ENCODE measurements at regions not wholly inside any gene's neighbourhood (a gene's known extent, or its start where the extent isn't known, plus 50 kb on each side); places are given as distances from the start of the nearest gene placed in this dataset.
A peak's percentile ranks its signal among the peaks of the same experiment; 100 is the strongest.
"Not testable (repeated sequence)": the region's sequence is repeated elsewhere in the genome, so short reads cannot be mapped to it uniquely, and the experiment has no call there.

DNA sequence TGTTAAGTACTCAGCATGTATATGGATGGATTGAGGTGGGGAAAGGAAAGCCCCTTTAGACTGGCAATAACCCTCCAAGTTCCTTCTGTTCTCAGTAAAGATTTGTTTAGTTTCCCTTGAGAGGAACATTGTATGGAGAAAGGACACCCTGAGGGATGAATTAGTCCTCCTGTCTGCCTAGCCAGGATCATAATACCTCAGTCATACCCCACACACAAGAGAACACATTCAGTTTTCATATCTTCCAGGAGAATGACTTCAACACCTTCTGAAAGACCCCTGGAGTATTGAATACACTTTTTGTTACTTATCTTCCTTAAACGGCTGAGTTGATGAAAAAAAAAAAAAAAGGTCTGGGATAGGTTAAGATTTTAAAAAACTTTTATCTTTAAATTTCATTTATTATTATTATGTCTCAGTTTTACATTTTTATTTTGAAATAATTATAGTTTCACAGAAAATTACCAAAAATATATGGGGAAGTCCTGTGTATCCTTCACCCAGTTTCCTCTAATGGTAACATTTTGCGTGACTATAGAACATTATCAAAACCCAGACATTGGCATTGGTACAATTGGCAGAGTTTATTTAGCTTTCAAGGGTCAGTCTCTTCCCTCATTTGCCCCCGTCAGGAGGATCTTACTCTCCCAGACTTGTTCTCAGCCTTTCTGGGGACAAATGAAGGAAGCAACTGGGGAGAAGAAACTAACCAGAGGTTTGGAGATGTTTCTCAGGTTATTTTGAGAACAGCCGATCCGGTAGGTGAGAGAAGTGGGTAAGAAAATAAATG is 88.0 kb downstream of the ACTBL2 start:
- no peak for DNase-seq (ENCODE audit: low spot score)

DNA sequence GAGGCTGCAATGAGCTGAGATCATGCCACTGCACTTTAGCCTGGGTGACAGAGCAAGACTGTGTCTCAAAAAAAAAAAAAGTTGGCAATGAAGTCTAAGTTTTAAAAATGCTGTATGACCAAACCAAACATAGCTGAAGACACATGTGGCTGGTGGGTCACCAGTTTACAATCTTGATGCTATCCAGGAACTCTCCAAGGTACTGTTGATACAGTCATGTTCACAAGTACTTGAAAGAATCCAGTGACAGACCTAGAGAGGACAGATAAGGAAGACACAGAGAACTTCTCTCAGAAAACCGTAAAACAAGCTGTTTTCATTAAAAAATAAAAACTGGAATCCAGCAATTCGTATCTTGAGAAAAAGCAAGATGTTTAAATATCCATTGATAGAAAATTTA is 95.7 kb downstream of the ACTBL2 start:
- peak; percentile 52 for DNase-seq (ENCODE audit: low spot score)

DNA sequence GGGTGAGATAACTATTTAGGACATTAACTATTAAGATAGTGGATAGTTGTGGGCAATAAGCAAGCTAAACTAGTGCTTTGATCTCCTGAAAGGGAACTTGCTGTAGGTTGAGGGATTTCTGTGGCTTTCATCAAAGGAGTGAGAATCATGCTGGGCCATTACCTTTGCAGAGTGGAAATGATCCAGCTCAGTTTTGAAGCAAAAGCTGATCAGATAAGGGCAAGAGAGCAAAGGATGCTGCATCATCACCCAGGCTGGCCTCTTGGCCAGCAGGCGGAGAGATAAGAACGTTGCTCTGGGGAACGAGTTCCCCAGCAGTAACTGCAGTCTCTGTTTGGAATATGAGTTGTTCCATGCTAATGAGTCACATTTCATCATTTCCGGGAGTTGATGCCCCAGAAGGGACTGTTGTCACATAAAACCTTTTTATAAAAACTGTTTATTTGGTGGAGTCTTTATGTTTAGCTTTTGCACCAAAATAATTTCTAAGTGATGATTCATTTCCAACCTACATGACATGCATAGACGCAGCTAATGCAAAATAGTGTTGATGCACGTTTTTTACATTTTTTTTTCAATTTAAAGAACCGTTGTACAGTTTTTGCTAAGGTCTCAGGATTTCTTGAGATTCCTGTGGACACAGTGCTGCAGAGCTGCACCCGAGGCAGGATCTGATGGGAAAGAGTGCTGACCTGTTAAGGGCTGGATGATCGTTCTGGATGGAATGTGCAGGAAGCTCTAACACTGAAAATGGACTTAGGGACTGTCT is 99.3 kb downstream of the ACTBL2 start:
- peak; percentile 89 for DNase-seq (ENCODE audit: low spot score)

DNA sequence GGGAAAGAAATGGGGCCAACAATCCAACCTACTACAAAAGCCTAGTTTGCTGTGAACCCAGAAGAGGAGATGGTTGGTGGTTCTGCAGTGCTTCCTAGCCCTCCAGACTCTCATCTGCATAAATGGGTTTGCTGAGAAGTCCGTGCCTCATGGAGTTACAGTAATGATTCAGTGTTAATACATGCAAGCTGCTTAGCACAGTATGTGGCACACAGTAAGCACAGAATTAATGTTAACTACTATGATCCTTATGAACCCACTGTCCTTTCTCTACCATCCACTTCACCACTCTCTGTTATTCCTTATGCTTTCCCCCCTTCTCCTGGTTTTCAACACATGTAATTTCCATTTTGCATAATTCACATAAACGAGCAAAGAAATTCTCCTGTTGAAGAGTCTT is 100.0 kb downstream of the ACTBL2 start:
- DNase-seq (ENCODE audit: low spot score), result no peak

DNA sequence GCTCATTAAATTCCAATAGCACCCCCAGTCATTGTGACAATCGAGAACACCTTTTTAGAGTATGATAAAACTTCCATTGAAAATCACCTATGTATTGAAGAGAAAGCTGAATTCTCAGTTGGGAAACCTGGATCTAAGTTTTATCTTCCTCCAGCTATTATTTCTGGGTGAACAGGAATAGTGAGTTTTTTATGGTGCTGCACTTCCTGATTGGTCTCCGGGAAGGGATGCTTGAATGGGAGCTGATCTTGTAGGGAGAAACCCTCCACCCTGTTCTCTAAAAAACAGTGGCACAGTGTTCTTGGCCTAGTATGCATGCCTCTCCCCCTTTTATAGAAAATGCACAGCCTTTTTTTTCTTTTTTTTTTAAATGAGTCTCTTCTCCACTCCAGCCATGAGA is 112.2 kb downstream of the ACTBL2 start:
- no peak for DNase-seq (ENCODE audit: low spot score)

DNA sequence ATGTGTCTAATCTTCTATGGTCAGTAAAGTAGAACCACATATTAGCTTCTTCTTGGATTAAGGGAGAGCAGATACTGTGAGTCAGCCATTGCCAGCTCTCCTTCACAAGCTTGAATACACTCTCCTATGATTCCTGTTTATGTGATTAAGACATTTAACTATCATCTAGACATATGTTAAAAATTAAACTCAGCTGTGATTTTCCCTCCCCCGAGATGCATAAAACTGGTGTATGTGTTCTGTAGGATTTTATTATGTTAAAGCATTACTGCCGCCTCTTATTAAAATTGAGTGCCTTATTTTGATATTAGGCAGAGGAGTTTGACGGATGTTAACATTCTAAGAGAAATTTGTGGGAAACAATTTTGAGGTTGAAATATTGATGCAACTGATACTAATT is 114.6 kb downstream of the ACTBL2 start:
- DNase-seq (ENCODE audit: low spot score), result peak; percentile 26

DNA sequence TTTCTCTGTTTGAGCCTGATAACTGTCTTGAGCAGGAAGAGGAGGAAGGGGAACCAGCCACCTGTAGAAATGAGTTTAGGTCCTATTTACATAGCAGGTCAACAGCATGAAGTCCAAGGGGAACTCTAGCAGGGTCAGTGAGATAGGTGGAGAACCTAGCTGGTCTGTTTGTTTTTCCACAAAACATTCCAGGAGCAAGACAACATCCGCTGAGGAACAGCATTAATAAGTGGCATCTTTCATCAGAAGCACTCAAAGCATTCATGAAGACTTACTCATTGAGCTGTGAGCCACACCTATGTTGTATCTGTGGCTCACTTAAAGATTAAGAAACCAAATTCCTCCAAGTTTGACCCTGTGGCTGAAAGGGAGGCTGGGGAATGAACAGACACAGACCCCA is 115.9 kb downstream of the ACTBL2 start:
- DNase-seq (ENCODE audit: low spot score), result peak; percentile 45

DNA sequence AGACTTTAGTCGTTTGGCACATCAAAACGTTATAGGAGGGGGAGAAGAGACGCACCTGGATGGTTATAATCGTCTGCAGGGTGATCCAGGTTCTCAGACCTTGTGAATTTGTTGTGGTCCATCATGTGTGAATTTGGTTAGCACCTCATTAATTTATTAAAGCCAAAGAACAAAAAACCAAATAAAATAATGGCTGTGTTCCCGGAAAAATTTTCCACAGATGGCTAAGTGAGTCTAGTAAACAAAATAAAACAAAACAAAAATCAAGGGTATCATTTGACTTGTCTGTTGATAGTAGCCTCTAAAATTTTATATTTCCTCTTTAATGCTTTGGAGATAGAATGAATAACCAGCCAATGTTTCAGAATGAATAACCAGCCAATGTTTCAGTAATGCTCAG is 119.7 kb downstream of the ACTBL2 start:
- DNase-seq (ENCODE audit: low spot score), result no peak

DNA sequence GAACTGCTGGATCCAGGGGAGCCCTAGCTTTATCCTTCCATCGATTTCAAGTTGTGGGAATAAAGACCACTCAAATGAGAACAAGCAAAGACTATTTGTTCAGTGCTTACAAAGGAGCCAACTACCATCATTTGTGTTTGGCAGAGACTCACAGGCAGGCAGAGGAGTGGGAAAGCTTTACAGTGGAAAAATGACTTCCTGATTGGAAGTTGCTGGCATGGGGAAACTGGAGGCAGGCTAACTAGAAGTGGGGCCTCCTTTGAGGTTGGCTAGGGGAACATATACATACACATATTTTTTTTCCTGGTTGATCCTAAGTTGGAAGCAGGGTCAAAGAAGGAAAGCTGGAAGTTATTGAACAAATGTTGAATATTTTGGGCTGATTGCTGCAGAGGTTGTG is 121.7 kb downstream of the ACTBL2 start:
- no peak for DNase-seq (ENCODE audit: low spot score)

DNA sequence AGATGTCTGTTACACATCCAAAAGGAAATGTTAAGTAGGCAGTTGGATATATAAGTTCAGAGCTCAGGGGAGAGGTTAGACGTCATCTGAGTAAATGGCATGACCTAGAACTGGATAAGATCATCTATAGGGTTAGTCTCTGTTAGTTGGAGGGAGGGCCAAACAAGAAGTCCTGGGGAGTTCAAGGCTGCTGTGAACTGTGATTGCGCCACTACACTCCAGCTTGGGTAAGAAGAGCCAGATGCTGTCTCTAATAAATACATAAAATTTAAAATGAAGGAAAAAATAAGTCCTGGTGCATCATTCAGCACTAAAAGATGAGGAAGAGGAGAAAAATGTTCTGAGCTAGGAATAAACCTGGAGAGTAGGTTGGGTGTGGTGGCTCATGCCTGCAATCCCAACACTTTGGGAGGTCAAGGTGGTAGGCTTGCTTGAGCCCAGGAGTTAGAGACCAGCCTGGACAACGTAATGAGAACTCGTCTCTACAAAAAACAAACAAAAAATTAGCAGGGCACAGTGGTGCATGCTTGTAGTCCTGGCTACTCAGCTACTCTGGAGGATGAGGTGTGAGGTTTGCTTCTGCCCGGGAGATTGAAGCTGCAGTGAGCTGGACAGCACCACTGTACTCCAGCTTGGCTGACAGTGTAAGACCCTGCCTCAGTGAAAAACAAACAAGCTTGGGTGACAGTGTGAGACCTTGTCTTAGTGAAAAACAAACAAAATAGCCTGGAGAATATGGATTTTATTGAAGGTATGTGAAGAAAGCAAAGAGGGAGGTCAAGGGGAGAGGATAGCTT is 123.6 kb downstream of the ACTBL2 start:
- DNase-seq (ENCODE audit: low spot score), result no peak

DNA sequence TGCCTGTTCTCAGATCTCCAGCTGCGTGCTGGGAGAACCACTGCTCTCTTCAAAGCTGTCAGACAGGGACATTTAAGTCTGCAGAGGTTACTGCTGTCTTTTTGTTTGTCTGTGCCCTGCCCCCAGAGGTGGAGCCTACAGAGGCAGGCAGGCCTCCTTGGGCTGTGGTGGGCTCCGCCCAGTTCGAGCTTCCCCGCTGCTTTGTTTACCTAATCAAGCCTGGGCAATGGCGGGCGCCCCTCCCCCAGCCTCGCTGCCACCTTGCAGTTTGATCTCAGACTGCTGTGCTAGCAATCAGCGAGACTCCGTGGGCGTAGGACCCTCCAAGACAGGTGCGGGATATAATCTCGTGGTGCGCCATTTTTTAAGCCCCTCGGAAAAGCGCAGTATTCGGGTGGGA is 125.8 kb downstream of the ACTBL2 start:
- DNase-seq (ENCODE audit: low spot score), result not testable (repeated sequence)

DNA sequence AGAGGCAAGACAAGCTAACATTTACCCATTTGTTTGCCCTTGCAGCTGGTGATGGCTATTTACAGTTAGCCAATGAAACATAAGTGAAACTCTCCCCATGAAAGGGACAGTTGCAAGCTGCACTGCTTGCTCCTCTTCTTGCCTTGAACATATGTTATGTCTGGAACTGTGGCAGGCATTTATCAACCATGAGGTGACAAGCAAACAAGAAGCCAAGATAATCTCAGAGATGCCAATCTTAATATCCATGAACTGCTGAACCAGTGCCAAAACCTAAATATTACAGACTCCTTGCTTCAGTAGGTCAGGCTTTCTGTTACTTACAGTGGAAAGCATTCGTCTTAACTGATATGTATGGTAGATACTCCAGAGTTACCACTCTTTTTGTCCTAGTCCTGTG is 133.4 kb downstream of the ACTBL2 start:
- DNase-seq (ENCODE audit: low spot score), result no peak

DNA sequence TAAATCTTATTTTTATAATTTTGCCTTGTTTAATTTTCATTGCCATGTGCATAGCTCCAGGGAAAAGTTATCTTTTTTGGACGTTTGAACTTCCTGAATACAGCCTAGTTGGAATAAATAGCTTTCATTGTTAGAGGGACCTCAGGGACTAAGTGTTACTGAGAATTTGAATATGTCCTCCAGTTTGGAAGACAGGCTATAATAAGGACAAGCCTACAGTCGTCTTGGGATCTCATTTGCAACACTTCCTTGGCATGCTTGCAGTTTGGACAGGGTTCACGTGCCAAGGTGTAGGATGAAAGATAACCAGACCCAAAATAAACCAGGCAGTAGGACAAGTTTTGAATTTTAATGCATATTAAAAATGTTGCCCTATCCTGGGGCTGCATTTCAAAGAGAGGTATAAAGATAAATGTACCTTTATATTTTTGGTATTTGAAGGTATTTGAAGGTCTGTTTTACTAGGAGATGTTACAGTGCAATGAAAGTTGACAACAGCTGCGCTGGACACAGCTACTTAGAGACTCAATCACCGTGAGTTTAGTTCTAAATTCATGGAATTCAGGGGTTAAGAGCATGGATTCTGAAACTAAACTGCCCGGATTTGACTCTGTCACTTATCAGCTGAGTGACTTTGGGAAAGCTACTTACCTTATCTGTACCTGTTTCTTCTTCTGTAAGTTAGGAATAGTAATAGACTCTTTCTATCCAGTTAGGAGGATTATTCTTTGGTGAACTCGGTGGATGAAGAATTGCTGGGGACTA is 134.1 kb downstream of the ACTBL2 start:
- no peak for DNase-seq (ENCODE audit: low spot score)

DNA sequence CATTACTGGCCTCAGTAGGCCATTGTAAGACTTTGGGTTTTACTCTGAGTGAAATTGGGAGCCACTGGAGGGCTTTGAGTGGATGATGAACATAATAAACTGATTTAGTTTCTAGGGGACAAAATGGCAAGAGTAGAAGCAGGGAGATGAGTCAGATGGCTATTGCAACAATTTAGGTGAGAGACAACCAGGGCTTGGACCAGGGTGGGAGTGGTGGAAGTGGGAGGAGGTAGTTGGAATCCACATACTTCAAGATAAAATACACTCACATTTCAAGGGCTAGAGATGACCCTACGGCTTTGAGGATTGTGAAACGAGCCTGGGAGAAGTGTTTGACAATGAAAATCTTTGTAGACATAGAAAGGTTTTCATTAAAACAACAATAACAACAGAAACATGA is 136.3 kb downstream of the ACTBL2 start:
- DNase-seq (ENCODE audit: low spot score), result no peak

DNA sequence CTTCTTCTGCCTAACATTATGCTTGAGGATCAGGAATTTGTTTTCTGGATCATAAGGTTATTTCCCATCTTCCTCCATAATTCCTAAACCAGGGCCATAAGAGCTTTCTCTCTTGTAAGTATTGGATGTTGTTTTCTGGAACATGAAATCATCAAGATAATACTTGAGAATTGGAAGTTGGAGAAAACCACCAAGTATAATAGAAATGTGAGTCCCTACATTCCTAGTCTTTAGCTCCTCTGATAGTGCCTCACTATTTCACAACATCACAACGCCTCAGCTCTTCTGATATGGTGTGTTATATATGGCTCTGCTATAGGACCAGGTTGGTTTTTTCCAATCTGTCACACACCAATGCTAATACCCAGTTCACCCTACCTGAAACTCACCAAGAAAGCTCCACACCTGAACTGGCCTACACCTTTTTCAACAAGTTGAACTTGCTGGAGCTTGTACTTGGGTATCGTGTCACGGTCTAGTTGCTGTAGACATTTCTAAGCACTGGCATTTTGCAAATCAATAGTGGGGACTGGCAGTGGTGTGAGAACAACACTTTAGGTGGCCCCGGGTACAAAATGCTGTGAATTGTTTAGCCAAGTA is 141.1 kb downstream of the ACTBL2 start:
- no peak for DNase-seq (ENCODE audit: low spot score)

DNA sequence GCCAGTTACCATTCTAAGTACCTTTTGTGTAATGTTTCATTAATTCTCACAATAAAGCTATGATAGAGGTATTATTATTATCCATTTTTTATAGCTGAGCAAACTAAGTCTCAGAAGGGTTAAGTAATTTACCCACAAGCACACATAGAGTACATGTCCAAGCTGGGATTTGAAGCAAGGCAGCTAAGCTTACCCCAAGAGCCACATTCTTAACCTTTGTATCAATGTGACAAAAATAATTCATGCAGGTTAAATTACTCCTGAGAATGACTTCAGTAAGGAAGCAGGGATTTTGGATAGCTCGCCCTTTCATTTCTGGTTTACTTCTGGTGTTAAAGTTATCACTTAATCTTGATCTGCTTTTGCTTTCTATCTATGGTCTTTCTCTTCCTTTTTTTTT is 141.9 kb downstream of the ACTBL2 start:
- no peak for DNase-seq (ENCODE audit: low spot score)

DNA sequence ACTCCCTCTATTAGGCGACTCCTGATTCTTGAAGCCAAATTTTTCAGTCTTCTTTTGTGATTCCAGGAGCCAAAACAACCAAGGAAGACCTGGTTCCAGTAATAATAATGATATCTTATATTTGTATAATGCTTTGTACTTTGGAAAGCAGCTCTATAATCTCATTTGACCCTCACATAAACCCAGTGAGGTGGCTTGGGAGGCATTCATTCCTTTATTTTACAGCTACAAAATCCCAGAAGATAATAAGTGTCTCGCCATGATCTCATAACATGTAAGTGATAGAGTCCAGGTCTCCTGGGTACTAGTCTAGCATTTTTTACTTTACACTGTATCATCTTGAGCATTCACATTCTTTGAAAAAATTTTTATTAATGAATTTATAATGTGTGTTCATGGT is 143.1 kb downstream of the ACTBL2 start:
- no peak for DNase-seq (ENCODE audit: low spot score)

DNA sequence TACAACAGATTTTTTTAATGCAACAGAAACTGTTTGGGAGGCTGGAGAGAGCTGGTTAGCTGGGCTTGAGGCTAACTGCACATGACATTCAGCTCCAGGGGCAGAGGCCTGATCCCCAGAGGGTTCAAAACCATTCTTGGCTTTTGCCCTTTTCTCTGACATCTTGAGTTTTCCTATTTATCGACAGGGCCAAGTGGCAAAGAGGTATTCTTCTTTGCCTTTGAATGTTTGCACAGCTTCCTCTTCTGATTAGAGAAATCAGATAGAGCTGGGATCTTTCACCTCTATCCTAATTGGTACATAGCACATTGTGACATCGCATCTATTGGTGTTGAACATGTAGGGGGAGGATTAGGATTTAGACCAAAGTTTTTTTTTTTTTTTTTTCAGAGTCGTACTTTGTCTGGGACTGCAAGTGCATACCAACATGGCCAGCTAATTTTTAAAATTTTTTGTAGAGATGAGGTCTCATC is 143.7 kb downstream of the ACTBL2 start:
- DNase-seq (ENCODE audit: low spot score), result no peak

DNA sequence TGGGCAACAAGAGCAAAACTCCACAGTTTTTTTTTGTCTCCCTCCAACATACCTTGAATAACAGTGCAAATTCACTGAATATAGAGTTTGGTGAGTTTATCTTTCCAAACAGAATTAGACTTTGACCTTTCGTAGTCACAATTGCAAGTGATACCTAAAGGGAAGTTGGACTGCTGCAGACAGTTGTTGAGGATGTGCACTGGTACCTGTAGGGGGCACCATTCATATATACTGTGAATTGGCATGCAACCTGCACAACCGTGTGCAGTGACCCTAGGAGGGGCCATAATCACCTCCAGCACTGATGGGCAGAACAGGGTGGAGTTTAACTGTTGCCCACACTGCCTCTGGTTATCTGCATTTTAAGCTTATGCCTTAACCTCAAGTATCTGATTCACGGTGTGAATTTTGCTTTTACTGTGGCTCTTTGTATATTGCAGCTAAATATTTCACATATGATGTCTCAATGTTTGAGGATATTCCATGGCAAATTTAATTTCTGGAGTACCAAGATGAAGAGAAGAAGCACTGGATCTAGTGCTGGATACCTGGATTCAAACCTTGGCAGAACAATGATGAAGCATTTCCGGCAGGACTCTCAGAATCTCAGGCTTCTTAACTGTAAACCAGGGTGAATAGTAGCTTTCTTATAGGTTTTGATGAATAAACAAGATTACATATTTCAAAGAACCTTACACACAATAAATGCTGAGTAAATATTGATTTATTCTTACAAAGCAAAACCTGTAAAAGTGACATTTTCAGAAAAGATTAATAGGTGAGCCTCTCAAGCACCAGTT is 144.3 kb downstream of the ACTBL2 start:
- no peak for DNase-seq (ENCODE audit: low spot score)

DNA sequence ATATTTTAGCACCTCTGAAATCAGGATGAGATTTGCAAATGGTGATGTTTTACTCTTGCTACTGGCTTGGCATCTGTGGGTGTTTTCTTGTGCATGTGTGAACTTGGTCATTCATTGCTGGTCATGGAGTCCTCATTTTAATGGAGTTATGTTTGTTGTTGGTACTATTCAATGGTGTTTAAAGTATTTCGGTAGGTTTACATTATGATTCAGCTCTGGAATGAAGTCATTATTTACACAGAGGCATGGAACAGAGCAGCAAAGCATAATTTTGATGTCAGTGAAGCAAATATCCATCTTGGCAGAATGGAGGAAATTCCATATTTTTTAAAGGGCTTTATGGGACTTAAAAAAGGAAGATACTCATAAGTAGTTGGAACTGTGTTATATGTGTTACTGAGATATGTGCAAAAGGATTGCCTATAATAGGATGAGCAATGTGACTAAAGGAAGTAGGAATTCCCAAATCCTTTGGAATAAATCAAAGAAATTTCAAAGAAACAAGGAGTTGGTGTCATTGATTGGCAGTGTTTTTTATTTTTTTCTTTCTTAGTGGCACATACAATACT is 147.4 kb downstream of the ACTBL2 start:
- peak; percentile 23 for DNase-seq (ENCODE audit: low spot score)

Measured in AG20443 (cell line).